ENCODE measurements at regions not wholly inside any gene's neighbourhood (a gene's known extent, or its start where the extent isn't known, plus 50 kb on each side); places are given as distances from the start of the nearest gene placed in this dataset.
"Not testable (repeated sequence)": the region's sequence is repeated elsewhere in the genome, so short reads cannot be mapped to it uniquely, and the experiment has no call there.

DNA sequence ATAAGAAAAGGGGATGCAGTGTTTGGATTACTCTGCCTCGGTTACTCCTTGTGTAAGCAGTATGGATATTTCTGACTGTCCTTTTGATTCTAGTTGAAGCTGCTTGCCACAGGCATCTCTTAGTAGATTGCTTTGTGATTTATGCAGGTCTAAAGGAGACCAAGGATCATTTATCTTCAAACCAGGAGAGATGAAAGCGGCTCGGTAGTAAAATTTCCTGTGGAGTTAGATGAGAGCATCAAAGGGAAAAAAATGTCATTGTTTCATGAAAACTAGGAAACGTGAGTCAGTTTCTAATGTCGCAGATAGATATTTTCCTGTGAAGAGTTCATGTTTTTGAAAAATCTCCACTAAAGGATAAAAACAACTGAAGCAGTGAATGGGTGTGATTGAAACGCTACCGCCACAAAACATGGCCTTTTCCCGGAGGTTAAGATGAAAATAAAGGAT lies 254.0 kb upstream of the TBL1XR1 start:
- H3K27me3 ChIP-seq = no peaks in the 10 kb centered on the region
- TF ChIP-seq, protein P1, sequence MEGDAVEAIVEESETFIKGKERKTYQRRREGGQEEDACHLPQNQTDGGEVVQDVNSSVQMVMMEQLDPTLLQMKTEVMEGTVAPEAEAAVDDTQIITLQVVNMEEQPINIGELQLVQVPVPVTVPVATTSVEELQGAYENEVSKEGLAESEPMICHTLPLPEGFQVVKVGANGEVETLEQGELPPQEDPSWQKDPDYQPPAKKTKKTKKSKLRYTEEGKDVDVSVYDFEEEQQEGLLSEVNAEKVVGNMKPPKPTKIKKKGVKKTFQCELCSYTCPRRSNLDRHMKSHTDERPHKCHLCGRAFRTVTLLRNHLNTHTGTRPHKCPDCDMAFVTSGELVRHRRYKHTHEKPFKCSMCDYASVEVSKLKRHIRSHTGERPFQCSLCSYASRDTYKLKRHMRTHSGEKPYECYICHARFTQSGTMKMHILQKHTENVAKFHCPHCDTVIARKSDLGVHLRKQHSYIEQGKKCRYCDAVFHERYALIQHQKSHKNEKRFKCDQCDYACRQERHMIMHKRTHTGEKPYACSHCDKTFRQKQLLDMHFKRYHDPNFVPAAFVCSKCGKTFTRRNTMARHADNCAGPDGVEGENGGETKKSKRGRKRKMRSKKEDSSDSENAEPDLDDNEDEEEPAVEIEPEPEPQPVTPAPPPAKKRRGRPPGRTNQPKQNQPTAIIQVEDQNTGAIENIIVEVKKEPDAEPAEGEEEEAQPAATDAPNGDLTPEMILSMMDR (IDR thresholded peaks at IDR 0.05) = no peak
- no peaks in the 10 kb centered on the region for H3K36me3 ChIP-seq
- H3K27ac ChIP-seq = peak overlapping the region; percentile 47 to 81
- intact Hi-C loops (cut with DNase I) = no loop called here
- DNase-seq (no peak), ATAC-seq (no peak)
- no peak overlapping the region for H3K4me3 ChIP-seq
- peaks cover 6 to 56% of the 10 kb centered on the region in 2 donors for H3K4me1 ChIP-seq
- no peaks in the 10 kb centered on the region for H3K9me3 ChIP-seq

- TF ChIP-seq, protein P1 (IDR thresholded peaks at IDR 0.05) = no peak
- Histone ChIP-seq H3K4me3 (no peak overlapping the region), H3K4me1 (peaks cover 6 to 51% of the 10 kb centered on the region in 2 donors), H3K36me3 (no peaks in the 10 kb centered on the region), H3K9me3 (peaks cover 0 to 3% of the 10 kb centered on the region in 2 donors), H3K27me3 (no peaks in the 10 kb centered on the region), H3K27ac (peak overlapping the region; percentile 47 to 81)
- DNase-seq = peak in 2 of 4 donors; percentile 61
- ATAC-seq = peak; percentile 45
- intact Hi-C loops (cut with DNase I) = no loop called here
These were observed 254.9 kb upstream of the TBL1XR1 start for GRCh38 chr3:177451864-177452830.

DNA sequence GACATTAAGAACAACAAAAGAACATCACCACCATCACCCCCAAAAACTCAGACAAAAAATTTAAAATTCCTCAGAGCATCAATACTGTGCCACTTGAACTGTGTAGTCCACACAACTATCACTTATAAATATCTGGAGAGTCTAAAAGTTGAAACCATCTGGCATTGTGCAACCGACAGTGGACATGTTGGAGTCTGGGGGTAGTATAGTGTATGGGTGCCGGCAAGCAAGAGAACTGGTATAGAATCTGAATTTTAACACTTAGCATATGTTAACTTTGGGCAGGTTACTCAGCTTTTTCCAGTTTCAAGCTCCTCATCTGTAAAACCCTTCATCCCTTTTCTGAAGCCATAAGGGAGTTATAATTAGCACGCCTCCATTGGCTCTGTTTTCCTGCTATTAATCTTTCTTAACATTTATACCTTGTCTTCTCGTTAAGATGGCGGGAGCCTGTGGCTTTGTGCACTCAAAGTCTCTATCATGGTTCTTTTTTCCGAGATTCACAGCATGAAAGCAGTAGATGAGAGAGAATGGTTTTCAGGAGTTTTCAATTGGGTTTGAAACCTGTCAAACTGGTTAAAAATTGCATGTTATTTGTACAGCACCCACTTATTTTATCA lies 255.7 kb upstream of the TBL1XR1 start:
- H3K27ac ChIP-seq = no peak overlapping the region

GRCh38 chr3:177453451-177453844 lies 256.2 kb upstream of the TBL1XR1 start:
- DNase-seq = no peak
- Histone ChIP-seq H3K4me1 (peaks cover 6 to 41% of the 10 kb centered on the region in 2 donors), H3K27ac (no peak overlapping the region), H3K36me3 (no peaks in the 10 kb centered on the region), H3K27me3 (no peaks in the 10 kb centered on the region), H3K9me3 (peaks cover 0 to 13% of the 10 kb centered on the region in 2 donors), H3K4me3 (no peak overlapping the region)
- TF ChIP-seq, protein P1 (IDR thresholded peaks at IDR 0.05) = no peak
- ATAC-seq = no peak
- intact Hi-C loops (cut with DNase I) = no loop called here

More for the DNA sequence above, 255.7 kb upstream of the TBL1XR1 start:
- Histone ChIP-seq H3K36me3 (no peaks in the 10 kb centered on the region), H3K4me3 (no peak overlapping the region), H3K4me1 (peaks cover 6 to 46% of the 10 kb centered on the region in 2 donors), H3K9me3 (peaks cover 0 to 11% of the 10 kb centered on the region in 2 donors), H3K27me3 (no peaks in the 10 kb centered on the region)
- TF ChIP-seq, protein P1 (IDR thresholded peaks at IDR 0.05) = no peak
- intact Hi-C loops (cut with DNase I) = no loop called here
- no peak for ATAC-seq
- DNase-seq = no peak

GRCh38 chr3:177457204-177457603 lies 259.9 kb upstream of the TBL1XR1 start:
- intact Hi-C loops (cut with DNase I); ATAC-seq; H3K36me3 ChIP-seq; H3K4me3 ChIP-seq; H3K27ac ChIP-seq; H3K27me3 ChIP-seq; DNase-seq: not testable (repeated sequence)
- H3K9me3 ChIP-seq = peaks cover 0 to 13% of the 10 kb centered on the region in 2 donors
- peaks cover 6 to 13% of the 10 kb centered on the region in 2 donors for H3K4me1 ChIP-seq
